ENCODE measurements at regions not wholly inside any gene's neighbourhood (a gene's known extent, or its start where the extent isn't known, plus 50 kb on each side); places are given as distances from the start of the nearest gene placed in this dataset.

GRCh38 chr1:82116105-82116504 lies 315.4 kb downstream of the ADGRL2 start:
- POLR2A ChIA-PET, result interaction anchor here (0.6 kb wide), 1 partner anchor 13 kb away, joined by 4 read pairs; no protein-coding TSS in a partner anchor
- in situ Hi-C loops (cut with MboI) (no loop called here), intact Hi-C loops (cut with micrococcal nuclease; ENCODE audit: unreplicated experiment) (no loop called here)
- H3K9ac ChIP-seq (ENCODE audit: control insufficient read depth, insufficient read depth, low read length), result no peak overlapping the region
- DNase-seq (ENCODE audit: low read depth, low spot score), result no peak
- no peak overlapping the region for H3K27ac ChIP-seq (ENCODE audit: control insufficient read depth, insufficient read depth)
- no peak for FAIRE-seq
- H3K9me3 ChIP-seq (replicated peaks; ENCODE audit: control insufficient read depth, insufficient read depth, low read length), result no peaks in the 10 kb centered on the region
- no peak for ATAC-seq
- no peak overlapping the region for H3K4me2 ChIP-seq (ENCODE audit: control insufficient read depth, insufficient read depth)
- H3K36me3 ChIP-seq (ENCODE audit: control insufficient read depth in 2 of 2, insufficient read depth in 2 of 2, low read length in 1 of 2), result no peaks in the 10 kb centered on the region
- H3K27me3 ChIP-seq (replicated peaks in 1 of 2; ENCODE audit: control insufficient read depth in 2 of 2, insufficient read depth in 2 of 2, low read length in 1 of 2), result no peaks in the 10 kb centered on the region
- SMC1A ChIA-PET (ENCODE audit: uncharacterized antibody, unreplicated experiment), result interaction anchor here (0.6 to 3.1 kb wide), 5 partner anchors 11 to 100 kb away, joined by 3 to 13 read pairs (median 3); no protein-coding TSS in a partner anchor
- H2AFZ ChIP-seq (ENCODE audit: control insufficient read depth, low read depth, low read length), result no peak overlapping the region
- no peak overlapping the region for H3K4me3 ChIP-seq
- no peaks in the 10 kb centered on the region for H4K20me1 ChIP-seq (ENCODE audit: control insufficient read depth, insufficient read depth)
- H3K79me2 ChIP-seq (ENCODE audit: control insufficient read depth, insufficient read depth, low read length), result no peaks in the 10 kb centered on the region
- WGBS (ENCODE audit: insufficient coverage, insufficient replicate concordance, low lambda C conversion rate, missing lambda C conversion rate), result 19% methylated on average over 7 of the region's 7 CpGs
- TF ChIP-seq NFIC (IDR thresholded peaks at IDR 0.05; ENCODE audit: low read depth, low read length) (no peak), NFXL1 (IDR thresholded peaks at IDR 0.05; ENCODE audit: borderline replicate concordance) (no peak), SRF (IDR thresholded peaks at IDR 0.05; ENCODE audit: low read depth in 2 of 2, low read length in 2 of 2) (no peak), WRNIP1 (IDR thresholded peaks at IDR 0.05; ENCODE audit: borderline replicate concordance, low read depth, low read length) (no peak), SMC3 (IDR thresholded peaks at IDR 0.05; ENCODE audit: borderline replicate concordance, low read length) (no peak), BMI1 (IDR thresholded peaks at IDR 0.05; ENCODE audit: borderline replicate concordance) (no peak), SUZ12 (IDR thresholded peaks at IDR 0.05; ENCODE audit: unreplicated experiment) (no peak), MEF2B (IDR thresholded peaks at IDR 0.05; ENCODE audit: partially characterized antibody, poor library complexity, severe bottlenecking) (no peak), ZBED1 (IDR thresholded peaks at IDR 0.05; ENCODE audit: borderline replicate concordance) (no peak), BCL11A (IDR thresholded peaks at IDR 0.05; ENCODE audit: low read depth, low read length) (no peak), ASH2L (IDR thresholded peaks at IDR 0.05; ENCODE audit: borderline replicate concordance, low read depth) (no peak), BHLHE40 (IDR thresholded peaks at IDR 0.05; ENCODE audit: borderline replicate concordance in 1 of 2, low read depth in 2 of 2, low read length in 1 of 2) (no peak), ZSCAN29 (IDR thresholded peaks at IDR 0.05) (no peak)
- TF ChIP-seq, protein P1, sequence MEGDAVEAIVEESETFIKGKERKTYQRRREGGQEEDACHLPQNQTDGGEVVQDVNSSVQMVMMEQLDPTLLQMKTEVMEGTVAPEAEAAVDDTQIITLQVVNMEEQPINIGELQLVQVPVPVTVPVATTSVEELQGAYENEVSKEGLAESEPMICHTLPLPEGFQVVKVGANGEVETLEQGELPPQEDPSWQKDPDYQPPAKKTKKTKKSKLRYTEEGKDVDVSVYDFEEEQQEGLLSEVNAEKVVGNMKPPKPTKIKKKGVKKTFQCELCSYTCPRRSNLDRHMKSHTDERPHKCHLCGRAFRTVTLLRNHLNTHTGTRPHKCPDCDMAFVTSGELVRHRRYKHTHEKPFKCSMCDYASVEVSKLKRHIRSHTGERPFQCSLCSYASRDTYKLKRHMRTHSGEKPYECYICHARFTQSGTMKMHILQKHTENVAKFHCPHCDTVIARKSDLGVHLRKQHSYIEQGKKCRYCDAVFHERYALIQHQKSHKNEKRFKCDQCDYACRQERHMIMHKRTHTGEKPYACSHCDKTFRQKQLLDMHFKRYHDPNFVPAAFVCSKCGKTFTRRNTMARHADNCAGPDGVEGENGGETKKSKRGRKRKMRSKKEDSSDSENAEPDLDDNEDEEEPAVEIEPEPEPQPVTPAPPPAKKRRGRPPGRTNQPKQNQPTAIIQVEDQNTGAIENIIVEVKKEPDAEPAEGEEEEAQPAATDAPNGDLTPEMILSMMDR (IDR thresholded peaks at IDR 0.05 in 2 of 3, conservative IDR thresholded peaks at IDR 0.05 in 1 of 3; ENCODE audit: control insufficient read depth in 2 of 3, extremely low read depth in 1 of 3, insufficient read depth in 1 of 3, low read depth in 3 of 3, low read length in 3 of 3), result no peak
- TF ChIP-seq, protein P2, sequence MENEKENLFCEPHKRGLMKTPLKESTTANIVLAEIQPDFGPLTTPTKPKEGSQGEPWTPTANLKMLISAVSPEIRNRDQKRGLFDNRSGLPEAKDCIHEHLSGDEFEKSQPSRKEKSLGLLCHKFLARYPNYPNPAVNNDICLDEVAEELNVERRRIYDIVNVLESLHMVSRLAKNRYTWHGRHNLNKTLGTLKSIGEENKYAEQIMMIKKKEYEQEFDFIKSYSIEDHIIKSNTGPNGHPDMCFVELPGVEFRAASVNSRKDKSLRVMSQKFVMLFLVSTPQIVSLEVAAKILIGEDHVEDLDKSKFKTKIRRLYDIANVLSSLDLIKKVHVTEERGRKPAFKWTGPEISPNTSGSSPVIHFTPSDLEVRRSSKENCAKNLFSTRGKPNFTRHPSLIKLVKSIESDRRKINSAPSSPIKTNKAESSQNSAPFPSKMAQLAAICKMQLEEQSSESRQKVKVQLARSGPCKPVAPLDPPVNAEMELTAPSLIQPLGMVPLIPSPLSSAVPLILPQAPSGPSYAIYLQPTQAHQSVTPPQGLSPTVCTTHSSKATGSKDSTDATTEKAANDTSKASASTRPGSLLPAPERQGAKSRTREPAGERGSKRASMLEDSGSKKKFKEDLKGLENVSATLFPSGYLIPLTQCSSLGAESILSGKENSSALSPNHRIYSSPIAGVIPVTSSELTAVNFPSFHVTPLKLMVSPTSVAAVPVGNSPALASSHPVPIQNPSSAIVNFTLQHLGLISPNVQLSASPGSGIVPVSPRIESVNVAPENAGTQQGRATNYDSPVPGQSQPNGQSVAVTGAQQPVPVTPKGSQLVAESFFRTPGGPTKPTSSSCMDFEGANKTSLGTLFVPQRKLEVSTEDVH (IDR thresholded peaks at IDR 0.05; ENCODE audit: low read depth, partially characterized antibody), result no peak
- TF ChIP-seq, protein P3, sequence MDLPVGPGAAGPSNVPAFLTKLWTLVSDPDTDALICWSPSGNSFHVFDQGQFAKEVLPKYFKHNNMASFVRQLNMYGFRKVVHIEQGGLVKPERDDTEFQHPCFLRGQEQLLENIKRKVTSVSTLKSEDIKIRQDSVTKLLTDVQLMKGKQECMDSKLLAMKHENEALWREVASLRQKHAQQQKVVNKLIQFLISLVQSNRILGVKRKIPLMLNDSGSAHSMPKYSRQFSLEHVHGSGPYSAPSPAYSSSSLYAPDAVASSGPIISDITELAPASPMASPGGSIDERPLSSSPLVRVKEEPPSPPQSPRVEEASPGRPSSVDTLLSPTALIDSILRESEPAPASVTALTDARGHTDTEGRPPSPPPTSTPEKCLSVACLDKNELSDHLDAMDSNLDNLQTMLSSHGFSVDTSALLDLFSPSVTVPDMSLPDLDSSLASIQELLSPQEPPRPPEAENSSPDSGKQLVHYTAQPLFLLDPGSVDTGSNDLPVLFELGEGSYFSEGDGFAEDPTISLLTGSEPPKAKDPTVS (IDR thresholded peaks at IDR 0.05; ENCODE audit: low read depth, low read length), result no peak
- TF ChIP-seq, protein P4, sequence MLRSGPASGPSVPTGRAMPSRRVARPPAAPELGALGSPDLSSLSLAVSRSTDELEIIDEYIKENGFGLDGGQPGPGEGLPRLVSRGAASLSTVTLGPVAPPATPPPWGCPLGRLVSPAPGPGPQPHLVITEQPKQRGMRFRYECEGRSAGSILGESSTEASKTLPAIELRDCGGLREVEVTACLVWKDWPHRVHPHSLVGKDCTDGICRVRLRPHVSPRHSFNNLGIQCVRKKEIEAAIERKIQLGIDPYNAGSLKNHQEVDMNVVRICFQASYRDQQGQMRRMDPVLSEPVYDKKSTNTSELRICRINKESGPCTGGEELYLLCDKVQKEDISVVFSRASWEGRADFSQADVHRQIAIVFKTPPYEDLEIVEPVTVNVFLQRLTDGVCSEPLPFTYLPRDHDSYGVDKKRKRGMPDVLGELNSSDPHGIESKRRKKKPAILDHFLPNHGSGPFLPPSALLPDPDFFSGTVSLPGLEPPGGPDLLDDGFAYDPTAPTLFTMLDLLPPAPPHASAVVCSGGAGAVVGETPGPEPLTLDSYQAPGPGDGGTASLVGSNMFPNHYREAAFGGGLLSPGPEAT (IDR thresholded peaks at IDR 0.05; ENCODE audit: low read depth), result no peak
- CTCF ChIA-PET, result interaction anchor here (0.6 to 1.3 kb wide), 2 partner anchors 14 to 112 kb away, joined by 3 read pairs; no protein-coding TSS in a partner anchor
- RAD21 ChIA-PET (ENCODE audit: unreplicated experiment), result interaction anchor here (0.6 to 0.7 kb wide), 2 partner anchors 21 to 85 kb away, joined by 3 read pairs; no protein-coding TSS in a partner anchor
- BruUV-seq (replicated peaks), result no TSS peak
- no peaks in the 10 kb centered on the region for H3K4me1 ChIP-seq (ENCODE audit: control insufficient read depth, insufficient read depth, low read length)
